ENCODE measurements at regions not wholly inside any gene's neighbourhood (a gene's known extent, or its start where the extent isn't known, plus 50 kb on each side); places are given as distances from the start of the nearest gene placed in this dataset.

DNA sequence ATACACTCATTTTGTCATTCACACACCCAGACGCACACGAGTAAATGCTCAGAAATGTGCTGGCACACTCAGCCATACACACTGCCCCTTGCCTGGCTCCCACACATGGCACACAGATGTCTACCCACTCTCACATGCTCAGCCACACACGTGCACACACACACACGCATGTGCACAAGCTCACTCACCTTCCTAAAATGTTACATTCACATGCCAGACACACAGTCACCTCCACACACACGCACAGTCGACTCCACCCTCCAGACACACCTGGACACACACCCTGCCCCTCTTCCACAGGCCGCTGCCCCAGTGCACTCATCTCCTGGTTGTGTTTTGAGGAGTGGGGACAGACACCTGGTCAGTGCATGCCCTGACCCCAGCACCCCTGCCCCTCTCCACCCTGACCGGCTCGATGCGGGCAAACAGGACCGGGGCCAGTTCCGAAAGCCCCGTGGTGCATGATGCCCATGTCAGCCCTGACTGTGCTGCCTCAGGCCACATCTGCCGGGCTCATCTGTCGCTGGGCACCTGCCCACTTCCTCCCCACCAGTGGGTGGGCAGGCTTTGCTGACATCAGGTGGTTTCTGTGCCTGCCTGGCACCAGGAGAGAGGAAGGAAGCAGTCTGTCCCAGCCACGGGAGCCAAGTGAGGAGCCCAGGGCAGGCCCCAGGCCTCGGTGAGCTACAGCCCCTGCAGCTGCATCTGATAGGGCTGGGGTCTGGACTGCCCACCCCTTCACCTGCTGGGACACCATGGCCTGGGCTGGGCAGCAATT lies 84.9 kb upstream of the ZNF716 start:
- in situ Hi-C loops (cut with MboI; ENCODE audit: low sequenced_read_pairs in 4 of 4) (no loop called here), intact Hi-C loops (cut with DNase I; ENCODE audit: low total_unique reads) (no loop called here)
- DNase-seq (no peak), ATAC-seq (no peak)
- Histone ChIP-seq H3K36me3 (no peaks in the 10 kb centered on the region), H3K4me1 (no peaks in the 10 kb centered on the region), H3K4me3 (no peak overlapping the region), H3K27ac (no peak overlapping the region), H3K27me3 (no peaks in the 10 kb centered on the region), H3K9me3 (no peaks in the 10 kb centered on the region)
- TF ChIP-seq, protein P1, sequence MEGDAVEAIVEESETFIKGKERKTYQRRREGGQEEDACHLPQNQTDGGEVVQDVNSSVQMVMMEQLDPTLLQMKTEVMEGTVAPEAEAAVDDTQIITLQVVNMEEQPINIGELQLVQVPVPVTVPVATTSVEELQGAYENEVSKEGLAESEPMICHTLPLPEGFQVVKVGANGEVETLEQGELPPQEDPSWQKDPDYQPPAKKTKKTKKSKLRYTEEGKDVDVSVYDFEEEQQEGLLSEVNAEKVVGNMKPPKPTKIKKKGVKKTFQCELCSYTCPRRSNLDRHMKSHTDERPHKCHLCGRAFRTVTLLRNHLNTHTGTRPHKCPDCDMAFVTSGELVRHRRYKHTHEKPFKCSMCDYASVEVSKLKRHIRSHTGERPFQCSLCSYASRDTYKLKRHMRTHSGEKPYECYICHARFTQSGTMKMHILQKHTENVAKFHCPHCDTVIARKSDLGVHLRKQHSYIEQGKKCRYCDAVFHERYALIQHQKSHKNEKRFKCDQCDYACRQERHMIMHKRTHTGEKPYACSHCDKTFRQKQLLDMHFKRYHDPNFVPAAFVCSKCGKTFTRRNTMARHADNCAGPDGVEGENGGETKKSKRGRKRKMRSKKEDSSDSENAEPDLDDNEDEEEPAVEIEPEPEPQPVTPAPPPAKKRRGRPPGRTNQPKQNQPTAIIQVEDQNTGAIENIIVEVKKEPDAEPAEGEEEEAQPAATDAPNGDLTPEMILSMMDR (IDR thresholded peaks at IDR 0.05 in 4 of 5, conservative IDR thresholded peaks at IDR 0.05 in 1 of 5): no peak
- TF ChIP-seq POLR2A (IDR thresholded peaks at IDR 0.05): no peak

DNA sequence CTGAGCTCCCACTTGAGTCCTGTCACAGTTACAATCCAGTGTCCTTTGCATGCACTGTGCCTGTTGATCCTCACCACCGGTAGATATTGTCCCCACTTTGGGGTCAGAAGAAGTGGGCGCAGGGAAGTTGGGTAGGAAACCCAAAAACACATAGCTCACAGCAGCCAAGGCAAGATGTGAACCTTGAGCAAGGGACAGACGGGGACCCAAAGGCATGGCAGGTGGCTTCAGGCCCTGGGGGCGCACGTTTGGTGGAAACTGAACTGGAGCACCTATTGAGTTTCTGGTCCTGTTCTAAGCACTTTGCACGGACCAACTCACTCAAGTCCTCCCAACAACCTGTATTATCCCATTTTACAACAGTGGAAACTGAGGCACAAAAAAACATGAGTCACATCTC lies 82.8 kb upstream of the ZNF716 start:
- no peaks in the 10 kb centered on the region for H3K36me3 ChIP-seq
- DNase-seq (no peak), ATAC-seq (no peak)
- H3K27me3 ChIP-seq: no peaks in the 10 kb centered on the region
- in situ Hi-C loops (cut with MboI; ENCODE audit: low sequenced_read_pairs in 4 of 4): no loop called here
- no peak overlapping the region for H3K27ac ChIP-seq
- TF ChIP-seq, protein P1 (IDR thresholded peaks at IDR 0.05 in 4 of 5, conservative IDR thresholded peaks at IDR 0.05 in 1 of 5): no peak
- TF ChIP-seq POLR2A (IDR thresholded peaks at IDR 0.05): no peak
- H3K4me1 ChIP-seq: no peaks in the 10 kb centered on the region
- intact Hi-C loops (cut with DNase I; ENCODE audit: low total_unique reads): no loop called here
- no peak overlapping the region for H3K4me3 ChIP-seq
- no peaks in the 10 kb centered on the region for H3K9me3 ChIP-seq

DNA sequence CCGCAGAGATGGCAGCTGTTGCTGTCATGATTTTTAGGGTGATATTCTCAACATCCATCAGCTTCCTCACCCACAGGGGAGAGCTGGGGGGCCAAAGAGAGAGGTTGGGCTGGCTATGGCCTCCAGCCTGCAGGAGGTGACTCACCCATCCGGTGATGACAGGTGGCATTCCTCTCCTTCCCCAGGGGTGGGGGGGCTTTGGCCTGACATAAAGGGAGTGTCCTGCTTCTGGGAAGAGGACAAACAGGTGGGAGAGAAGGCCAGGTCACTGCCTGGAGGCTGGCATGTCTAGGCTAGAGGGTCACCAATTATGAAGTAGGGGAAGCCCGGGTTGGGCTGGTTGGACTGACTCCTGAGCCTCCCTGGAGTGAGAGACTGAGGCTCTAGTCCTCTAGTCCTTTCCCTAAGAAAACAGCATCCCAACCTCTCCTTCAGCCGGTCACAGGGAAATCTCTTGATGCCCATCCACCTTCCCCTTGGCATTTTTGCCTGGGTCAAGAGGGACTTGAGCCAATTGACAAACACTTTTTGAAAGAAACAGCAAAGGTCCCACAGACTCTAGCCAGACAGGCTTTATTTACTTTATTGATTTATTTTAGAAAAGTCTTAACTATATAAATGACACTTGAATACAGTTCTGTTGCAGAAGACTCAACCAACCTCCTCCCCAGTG lies 79.8 kb upstream of the ZNF716 start:
- no peak overlapping the region for H3K4me3 ChIP-seq
- in situ Hi-C loops (cut with MboI; ENCODE audit: low sequenced_read_pairs in 4 of 4) (no loop called here), intact Hi-C loops (cut with DNase I; ENCODE audit: low total_unique reads) (no loop called here)
- no peaks in the 10 kb centered on the region for H3K27me3 ChIP-seq
- H3K27ac ChIP-seq: no peak overlapping the region
- no peaks in the 10 kb centered on the region for H3K36me3 ChIP-seq
- TF ChIP-seq, protein P1 (IDR thresholded peaks at IDR 0.05 in 4 of 5, conservative IDR thresholded peaks at IDR 0.05 in 1 of 5): no peak
- no peaks in the 10 kb centered on the region for H3K9me3 ChIP-seq
- ATAC-seq: no peak
- H3K4me1 ChIP-seq: no peaks in the 10 kb centered on the region
- no peak for DNase-seq

DNA sequence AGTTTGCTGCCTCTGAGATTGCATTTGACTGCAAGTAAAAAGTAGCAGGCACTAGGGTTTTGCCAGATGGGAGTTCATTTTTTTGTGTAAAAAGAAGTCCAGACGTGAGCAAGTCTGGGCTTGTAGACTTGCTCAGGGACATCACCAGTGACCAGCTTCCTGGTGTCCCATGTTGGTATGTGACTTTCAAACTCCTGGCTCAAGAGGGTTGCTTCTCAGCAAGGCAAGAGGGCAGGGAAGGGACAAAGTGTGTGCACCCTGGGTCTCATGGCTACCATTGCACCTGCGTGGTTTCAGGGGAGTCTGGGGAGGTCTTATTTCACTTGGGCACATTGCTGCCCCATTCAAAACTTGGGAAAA lies 79.3 kb upstream of the ZNF716 start:
- no peaks in the 10 kb centered on the region for H3K27me3 ChIP-seq
- H3K4me3 ChIP-seq: no peak overlapping the region
- DNase-seq (no peak), ATAC-seq (no peak)
- no peaks in the 10 kb centered on the region for H3K9me3 ChIP-seq
- in situ Hi-C loops (cut with MboI; ENCODE audit: low sequenced_read_pairs in 4 of 4): no loop called here
- TF ChIP-seq POLR2A (IDR thresholded peaks at IDR 0.05): no peak
- TF ChIP-seq, protein P1 (IDR thresholded peaks at IDR 0.05 in 4 of 5, conservative IDR thresholded peaks at IDR 0.05 in 1 of 5): no peak
- no peaks in the 10 kb centered on the region for H3K4me1 ChIP-seq
- H3K36me3 ChIP-seq: no peaks in the 10 kb centered on the region
- intact Hi-C loops (cut with DNase I; ENCODE audit: low total_unique reads): no loop called here
- no peak overlapping the region for H3K27ac ChIP-seq

Data from gastrocnemius medialis (tissue), 4 donors.